GM19023 (cell line): ENCODE measurements at regions not wholly inside any gene's neighbourhood (a gene's known extent, or its start where the extent isn't known, plus 50 kb on each side); places are given as distances from the start of the nearest gene placed in this dataset.
A peak's percentile ranks its signal among the peaks of the same experiment; 100 is the strongest.
"Not testable (repeated sequence)": the region's sequence is repeated elsewhere in the genome, so short reads cannot be mapped to it uniquely, and the experiment has no call there.

ENCODE experiments used
- ATAC-seq: cut with Tn5 transposase; IDR thresholded peaks from one replicate; pipeline ENCODE4 v1.9.1; 2021; ENCODE audit warnings: mild to moderate bottlenecking, moderate library complexity; ENCODE audit not compliant: unreplicated experiment

DNA sequence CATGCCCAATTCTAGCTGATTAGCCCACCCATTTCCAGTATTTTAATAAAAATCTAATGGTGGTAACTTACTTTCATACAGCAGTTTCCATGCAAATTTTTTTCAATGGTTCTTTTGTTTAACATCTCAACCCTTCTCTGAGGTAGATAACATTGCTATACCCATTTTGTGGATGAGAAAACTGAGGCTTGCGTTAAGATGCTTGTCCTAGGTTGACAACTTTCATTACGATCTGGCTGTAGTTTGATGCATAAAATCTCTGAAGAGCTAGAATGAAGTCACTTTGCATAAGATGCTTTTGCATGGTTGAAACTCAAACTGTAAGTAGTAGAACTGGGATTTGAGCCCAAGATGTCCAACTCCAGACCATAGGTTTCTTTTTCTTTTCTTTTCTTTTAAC is 309.5 kb upstream of the PODXL start:
- ATAC-seq: no peak

DNA sequence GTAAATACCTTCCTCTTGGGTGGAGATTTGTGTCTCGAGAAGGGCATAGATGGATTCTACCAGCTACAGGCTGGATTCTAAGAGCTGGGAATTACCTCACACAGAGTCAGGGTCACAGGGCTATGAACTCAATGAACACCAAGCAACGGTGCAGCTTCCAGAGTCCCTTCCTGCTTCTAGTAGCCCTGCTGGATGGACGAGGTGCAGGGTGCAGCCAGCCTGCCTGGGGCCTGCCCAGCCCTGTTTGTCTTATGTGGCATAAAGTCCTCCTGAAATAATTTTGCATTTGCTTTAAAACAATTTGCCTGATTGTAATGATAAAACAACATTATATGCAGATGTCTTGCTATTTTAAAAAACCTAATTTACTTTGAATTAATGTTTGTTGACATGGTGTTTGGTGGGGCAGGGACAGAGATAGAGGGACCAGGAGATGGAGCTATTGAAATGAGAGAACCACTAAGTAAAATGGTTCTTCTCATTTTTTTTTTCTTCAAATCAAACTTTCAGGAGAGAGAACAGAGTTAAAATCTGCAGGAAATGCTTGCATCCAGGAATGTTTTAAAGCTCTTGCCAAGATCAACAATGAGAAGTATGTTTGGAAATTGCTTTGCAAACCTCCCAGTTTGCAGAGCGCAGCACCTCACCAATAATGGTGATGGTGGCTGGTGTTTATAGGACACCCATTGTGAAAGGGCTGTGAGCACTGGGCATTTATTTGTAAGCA is 305.4 kb upstream of the PODXL start:
- no peak for ATAC-seq

DNA sequence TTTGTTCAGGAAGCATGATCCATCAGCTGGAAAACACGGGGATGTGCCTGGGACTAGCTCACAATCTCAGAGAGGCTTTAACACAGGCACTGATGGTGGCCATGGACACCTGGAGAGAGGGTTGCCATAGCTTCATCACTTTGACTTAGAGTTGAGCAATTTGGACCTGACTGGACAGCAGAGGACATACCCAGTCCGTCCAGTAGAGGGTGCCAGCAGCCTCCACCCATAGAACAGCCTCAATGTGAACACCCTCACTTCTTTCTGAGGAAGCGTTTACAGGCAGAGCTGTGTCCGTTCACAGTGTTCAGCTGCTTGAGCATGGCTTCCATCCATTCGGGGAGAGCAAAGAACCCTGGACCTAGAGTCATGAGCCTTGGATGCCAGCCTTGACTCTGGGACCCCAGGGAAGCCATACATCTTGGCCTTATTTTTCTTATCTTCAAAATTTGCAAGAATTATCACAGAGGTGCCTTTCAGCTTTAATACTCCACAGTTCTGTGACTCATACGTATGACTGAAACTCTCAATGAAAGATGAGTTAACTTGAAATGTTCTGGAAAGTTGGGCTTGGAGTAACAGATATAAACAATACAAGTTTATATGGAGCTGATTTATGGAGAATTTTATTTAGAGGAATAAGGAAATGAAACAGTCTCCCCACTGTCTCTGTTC is 302.9 kb upstream of the PODXL start:
- ATAC-seq: peak; percentile 82

DNA sequence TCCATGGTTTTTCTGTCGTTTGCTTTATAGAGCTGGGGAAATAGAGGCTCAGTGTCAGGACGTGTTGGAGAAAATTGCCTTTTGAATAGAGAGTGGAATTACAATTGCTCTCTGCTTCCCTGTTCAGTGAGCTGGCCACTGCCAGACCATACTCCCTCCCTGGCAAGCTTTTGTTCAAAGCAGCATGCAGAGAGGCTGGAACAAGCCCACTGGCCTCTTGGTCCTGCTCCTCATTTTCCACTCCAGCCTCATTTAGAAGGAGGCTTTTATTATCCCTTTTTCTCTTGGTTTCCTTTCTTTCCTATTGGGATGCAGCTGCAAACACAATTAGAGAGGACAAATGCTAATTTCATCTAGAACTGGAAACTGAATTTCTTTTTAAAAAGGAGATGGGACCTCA is 302.2 kb upstream of the PODXL start:
- no peak for ATAC-seq

- ATAC-seq: no peak
Measured at GRCh38 chr7:131849472-131849871, 293.0 kb upstream of the PODXL start.

DNA sequence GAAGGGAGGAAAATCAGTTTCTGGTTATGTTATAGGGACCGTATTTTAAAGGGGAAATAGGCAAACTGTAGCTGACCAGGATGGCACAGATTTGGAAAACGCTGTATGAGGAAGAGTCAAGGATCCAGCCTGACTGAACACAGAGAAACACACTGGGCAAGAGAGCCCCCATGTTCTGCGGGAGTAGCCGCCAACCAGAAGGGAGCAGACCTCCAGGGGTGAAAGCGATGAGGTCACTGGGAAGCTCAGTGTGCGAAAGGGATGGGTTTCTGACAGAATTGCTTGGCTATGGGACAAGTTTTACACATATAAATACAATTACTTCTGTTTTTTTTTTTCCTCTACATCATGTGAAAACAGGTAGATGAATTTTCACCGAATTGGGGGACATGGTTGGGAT is 291.6 kb upstream of the PODXL start:
- ATAC-seq: no peak

GRCh38 chr7:131845573-131846314 is 289.3 kb upstream of the PODXL start:
- no peak for ATAC-seq

DNA sequence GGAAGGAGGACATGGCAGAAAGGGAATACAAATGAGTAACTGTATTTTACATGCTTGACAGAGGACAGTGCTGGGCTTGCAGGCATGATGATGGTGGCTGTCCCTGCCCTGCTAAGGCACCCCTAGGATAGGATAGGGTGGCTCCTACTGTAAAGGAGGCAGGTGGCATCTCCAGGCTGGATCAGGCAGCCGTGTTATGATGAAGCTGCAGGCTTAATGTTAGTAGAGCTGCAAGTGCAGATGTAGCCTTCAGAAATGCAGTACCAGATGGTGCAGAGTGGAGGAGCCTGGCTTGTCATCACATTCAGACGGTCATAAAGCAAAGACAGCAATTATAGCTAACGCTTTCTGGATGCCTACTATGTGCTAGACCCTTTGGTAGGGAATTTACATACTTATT is 287.9 kb upstream of the PODXL start:
- no peak for ATAC-seq

DNA sequence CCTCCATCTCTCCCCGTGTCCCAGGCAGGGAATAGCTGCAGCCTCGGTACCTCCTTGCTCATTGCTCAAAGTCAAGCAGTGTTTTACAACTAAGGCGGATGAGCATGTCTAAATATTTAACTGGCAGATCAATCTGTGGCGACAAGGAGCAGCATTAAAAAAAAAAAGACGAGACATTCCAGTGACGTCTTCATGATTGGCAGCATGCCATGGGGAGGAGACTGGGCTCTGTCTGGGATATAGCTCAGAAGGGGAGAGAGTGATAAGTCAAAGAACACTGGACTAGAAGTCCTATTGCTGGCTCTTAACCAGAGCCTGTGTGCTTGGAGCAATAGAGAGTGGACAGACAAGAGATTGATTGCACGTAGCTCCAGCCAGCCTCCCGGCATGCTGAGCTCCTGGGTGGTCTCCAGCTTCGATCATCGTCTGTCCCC is 287.5 kb upstream of the PODXL start:
- no peak for ATAC-seq

GRCh38 chr7:131839967-131840690 is 283.7 kb upstream of the PODXL start:
- ATAC-seq: no peak

DNA sequence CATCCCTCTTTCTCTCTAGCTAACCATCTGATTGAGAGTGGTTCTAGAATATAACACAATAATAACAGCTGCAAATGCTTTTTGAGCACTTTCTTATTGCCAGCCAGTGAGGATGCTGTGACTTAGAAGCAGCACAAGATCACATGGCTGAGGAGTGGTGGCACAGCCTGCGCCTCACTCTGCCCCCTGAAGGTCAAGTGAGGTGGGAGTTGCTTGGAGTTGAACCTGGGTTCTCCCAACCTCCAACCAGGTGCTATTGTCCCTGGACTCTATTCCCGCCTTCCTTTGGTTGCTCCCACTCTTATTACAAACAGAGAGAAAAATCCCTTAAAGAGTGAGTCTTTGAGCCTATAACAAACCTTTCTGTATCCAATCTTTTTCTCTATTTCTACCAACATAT is 280.3 kb upstream of the PODXL start:
- ATAC-seq: no peak

DNA sequence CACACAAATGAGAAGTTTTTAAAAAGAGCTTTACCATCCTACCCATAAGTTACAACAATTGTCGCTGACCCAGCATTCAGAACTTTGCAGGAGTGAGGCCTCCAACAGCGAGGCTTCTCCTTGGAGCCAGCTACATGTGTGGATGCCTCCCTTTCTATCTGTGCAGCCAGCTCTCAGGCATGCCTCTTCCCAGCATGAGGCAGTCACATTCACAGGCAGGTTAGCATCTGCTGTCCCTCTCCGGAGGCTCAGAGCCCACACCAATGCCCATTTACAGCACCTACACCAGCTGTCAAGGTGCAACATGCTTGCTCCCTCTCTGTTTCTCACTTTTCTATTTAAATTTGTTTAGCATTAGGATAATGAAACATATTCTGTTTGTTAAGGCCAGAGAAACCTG is 278.7 kb upstream of the PODXL start:
- ATAC-seq: no peak

DNA sequence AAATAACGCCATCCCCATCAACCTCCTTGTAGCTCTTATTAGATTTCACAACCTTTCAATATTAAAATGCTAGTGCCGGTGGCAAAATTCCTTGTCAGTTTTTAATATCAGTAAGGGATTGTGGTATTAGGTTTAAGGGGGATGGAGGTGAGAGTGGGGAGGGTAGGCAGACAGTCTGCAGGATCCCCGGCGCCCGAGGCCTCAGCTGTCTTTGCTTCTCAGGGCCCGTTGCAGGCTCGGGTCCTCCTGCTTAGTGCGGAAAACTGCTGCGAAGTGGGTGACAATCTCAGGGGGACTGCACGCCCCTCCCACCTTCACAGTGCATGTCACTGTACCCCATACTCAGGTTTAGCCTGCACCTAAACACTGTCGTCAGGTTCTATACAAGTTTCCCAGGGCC is 274.3 kb upstream of the PODXL start:
- no peak for ATAC-seq

GRCh38 chr7:131829947-131830558 is 273.6 kb upstream of the PODXL start:
- ATAC-seq: no peak

DNA sequence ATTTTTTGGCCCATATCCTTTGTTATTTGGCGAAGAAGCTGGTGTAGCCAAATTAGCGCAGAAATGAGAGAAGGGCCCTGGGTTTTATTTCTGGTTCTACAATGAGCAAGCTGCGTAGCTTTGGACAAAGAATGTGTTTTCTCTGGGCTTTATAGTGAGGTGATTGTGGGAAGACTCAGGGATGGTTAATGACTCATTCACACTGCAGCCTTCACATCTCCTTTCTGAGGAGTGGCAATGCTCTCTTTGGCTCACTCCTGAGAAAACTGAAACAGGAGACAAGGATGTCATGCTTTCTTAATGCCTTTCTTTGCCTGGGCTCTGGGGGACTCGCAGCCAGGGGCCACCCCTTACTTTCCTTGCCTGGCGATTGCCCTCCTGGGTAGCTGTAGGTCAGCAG is 271.0 kb upstream of the PODXL start:
- ATAC-seq: no peak

DNA sequence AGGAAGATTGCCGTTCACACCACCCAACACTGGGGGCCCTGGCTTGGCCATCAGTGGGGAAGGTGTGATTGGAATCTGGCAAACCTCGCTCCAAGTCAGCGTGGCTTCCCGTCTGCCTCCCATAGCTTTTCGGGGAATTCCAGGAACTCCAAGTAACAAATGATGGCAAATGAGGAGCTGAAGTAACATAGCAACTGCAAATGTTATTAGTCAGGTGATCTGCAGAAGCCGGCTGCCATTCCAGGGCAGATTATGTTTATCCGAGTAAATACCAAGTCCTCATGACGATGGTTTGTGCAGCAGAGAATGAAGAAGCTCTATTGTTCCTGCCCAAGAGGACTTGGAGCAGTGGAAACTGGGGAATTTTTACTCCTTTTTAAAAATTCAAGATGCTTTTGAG is 270.5 kb upstream of the PODXL start:
- no peak for ATAC-seq

GRCh38 chr7:131823961-131824440 is 267.6 kb upstream of the PODXL start:
- not testable (repeated sequence) for ATAC-seq

- ATAC-seq: no peak
Measured at GRCh38 chr7:131819891-131820290, 263.5 kb upstream of the PODXL start.

DNA sequence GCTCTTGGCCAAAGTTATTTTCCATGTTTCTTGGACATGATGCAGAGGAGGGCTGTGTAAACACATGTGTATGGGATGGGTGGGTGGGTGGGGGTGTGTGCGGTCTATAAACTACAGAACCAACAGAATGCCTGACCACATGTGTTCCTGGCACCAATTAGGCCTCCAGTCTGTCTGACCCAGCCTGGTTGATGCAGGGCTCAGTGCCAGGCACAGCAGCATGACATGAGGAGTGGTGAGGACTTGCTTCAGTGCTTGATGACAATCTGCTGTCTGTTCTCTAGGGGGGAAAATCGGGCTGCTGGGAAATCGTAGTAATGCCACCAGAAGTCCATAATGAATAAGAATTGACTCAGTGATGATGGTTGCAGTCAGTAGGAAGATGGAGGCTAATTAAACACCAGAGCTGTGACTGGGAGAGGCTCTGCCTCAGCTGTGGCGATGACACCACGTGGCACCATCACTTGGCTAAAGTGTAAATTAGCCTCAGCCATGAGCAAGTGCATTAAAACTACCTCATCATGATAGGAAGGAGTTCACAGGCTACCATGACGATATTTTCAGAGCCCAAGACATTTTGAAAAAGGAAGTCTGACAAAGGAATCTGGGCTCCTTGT is 260.1 kb upstream of the PODXL start:
- ATAC-seq: no peak

GRCh38 chr7:131808736-131809135 is 252.3 kb upstream of the PODXL start:
- no peak for ATAC-seq
